ENCODE measurements at regions not wholly inside any gene's neighbourhood (a gene's known extent, or its start where the extent isn't known, plus 50 kb on each side); places are given as distances from the start of the nearest gene placed in this dataset.

- ATAC-seq (ENCODE audit: insufficient read depth, low read depth) = no peak
- TF ChIP-seq CTCF (IDR thresholded peaks at IDR 0.05; ENCODE audit: borderline replicate concordance, extremely low read depth, low read length, poor library complexity, severe bottlenecking) = no peak
- no peak for TF ChIP-seq EZH2 (IDR thresholded peaks at IDR 0.05; ENCODE audit: borderline replicate concordance, low read depth, low read length, severe bottlenecking)
- Histone ChIP-seq H3K9me3 (ENCODE audit: insufficient read depth, low read length, severe bottlenecking) (no peaks in the 10 kb centered on the region), H2AFZ (ENCODE audit: low read depth, low read length) (no peak overlapping the region), H4K20me1 (ENCODE audit: insufficient read depth, low read length) (no peaks in the 10 kb centered on the region), H3K9ac (ENCODE audit: low read depth, low read length) (no peak overlapping the region), H3K79me2 (ENCODE audit: insufficient read depth, low read length) (no peaks in the 10 kb centered on the region), H3K4me2 (ENCODE audit: insufficient read depth, low read length) (no peak overlapping the region), H3K4me1 (ENCODE audit: insufficient read depth, low read length) (no peaks in the 10 kb centered on the region), H3K27ac (ENCODE audit: low read length) (no peak overlapping the region), H3K36me3 (ENCODE audit: insufficient read depth, low read length) (no peaks in the 10 kb centered on the region), H3K27me3 (ENCODE audit: insufficient read depth, low read length, poor library complexity) (no peaks in the 10 kb centered on the region), H3K4me3 (ENCODE audit: low read depth in 1 of 2, low read length in 2 of 2) (no peak overlapping the region)
- no peak for DNase-seq
Observed at GRCh38 chr10:117662751-117663540, 120.4 kb downstream of the EMX2 start.

GRCh38 chr10:117663750-117664149 lies 121.2 kb downstream of the EMX2 start:
- Histone ChIP-seq H3K9ac (ENCODE audit: low read depth, low read length) (no peak overlapping the region), H3K27ac (ENCODE audit: low read length) (no peak overlapping the region), H3K4me2 (ENCODE audit: insufficient read depth, low read length) (no peak overlapping the region), H3K4me1 (ENCODE audit: insufficient read depth, low read length) (no peaks in the 10 kb centered on the region), H4K20me1 (ENCODE audit: insufficient read depth, low read length) (no peaks in the 10 kb centered on the region), H3K4me3 (ENCODE audit: low read depth in 1 of 2, low read length in 2 of 2) (no peak overlapping the region), H3K36me3 (ENCODE audit: insufficient read depth, low read length) (no peaks in the 10 kb centered on the region), H3K9me3 (ENCODE audit: insufficient read depth, low read length, severe bottlenecking) (no peaks in the 10 kb centered on the region), H2AFZ (ENCODE audit: low read depth, low read length) (no peak overlapping the region), H3K27me3 (ENCODE audit: insufficient read depth, low read length, poor library complexity) (no peaks in the 10 kb centered on the region), H3K79me2 (ENCODE audit: insufficient read depth, low read length) (no peaks in the 10 kb centered on the region)
- ATAC-seq (ENCODE audit: insufficient read depth, low read depth) (no peak), DNase-seq (no peak)
- TF ChIP-seq CTCF (IDR thresholded peaks at IDR 0.05; ENCODE audit: borderline replicate concordance, extremely low read depth, low read length, poor library complexity, severe bottlenecking) (no peak), EZH2 (IDR thresholded peaks at IDR 0.05; ENCODE audit: borderline replicate concordance, low read depth, low read length, severe bottlenecking) (no peak)

- H3K9me3 ChIP-seq (ENCODE audit: insufficient read depth, low read length, severe bottlenecking) = no peaks in the 10 kb centered on the region
- H4K20me1 ChIP-seq (ENCODE audit: insufficient read depth, low read length) = no peaks in the 10 kb centered on the region
- ATAC-seq (ENCODE audit: insufficient read depth, low read depth) (no peak), DNase-seq (no peak)
- H3K9ac ChIP-seq (ENCODE audit: low read depth, low read length) = no peak overlapping the region
- no peak overlapping the region for H3K27ac ChIP-seq (ENCODE audit: low read length)
- no peaks in the 10 kb centered on the region for H3K79me2 ChIP-seq (ENCODE audit: insufficient read depth, low read length)
- no peak for TF ChIP-seq CTCF (IDR thresholded peaks at IDR 0.05; ENCODE audit: borderline replicate concordance, extremely low read depth, low read length, poor library complexity, severe bottlenecking)
- no peaks in the 10 kb centered on the region for H3K27me3 ChIP-seq (ENCODE audit: insufficient read depth, low read length, poor library complexity)
- no peak overlapping the region for H2AFZ ChIP-seq (ENCODE audit: low read depth, low read length)
- H3K36me3 ChIP-seq (ENCODE audit: insufficient read depth, low read length) = no peaks in the 10 kb centered on the region
- no peak overlapping the region for H3K4me2 ChIP-seq (ENCODE audit: insufficient read depth, low read length)
- H3K4me3 ChIP-seq (ENCODE audit: low read depth in 1 of 2, low read length in 2 of 2) = no peak overlapping the region
- H3K4me1 ChIP-seq (ENCODE audit: insufficient read depth, low read length) = no peaks in the 10 kb centered on the region
Observed at GRCh38 chr10:117664288-117664687, 121.7 kb downstream of the EMX2 start.
